GM23338 (cell line): ENCODE measurements at regions not wholly inside any gene's neighbourhood (a gene's known extent, or its start where the extent isn't known, plus 50 kb on each side); places are given as distances from the start of the nearest gene placed in this dataset.

Experiments
- ATAC-seq: fragments of 200-7000 bp; cut with Tn5 transposase; 3 replicates; pipeline ENCODE4 v1.9.1; 2020
- DNase-seq: peaks from one replicate; pipeline ENCODE4 v3.0.0-alpha.2; 2015; ENCODE audit warnings: low spot score
- H2AFZ ChIP-seq: fragments of 200-600 bp; sonication (generic); 2 replicates; pipeline ENCODE4 v1.8.0; 2016; ENCODE audit warnings: antibody characterized with exemption, mild to moderate bottlenecking, moderate library complexity
- H3F3A ChIP-seq: fragments of 200-600 bp; sonication (generic); replicated peaks from 2 replicates; pipeline ENCODE4 v1.8.0; 2017; ENCODE audit warnings: antibody characterized with exemption, mixed run types, low read depth
- H3K27ac ChIP-seq: fragments of 200-600 bp; sonication (generic); 2 replicates; pipeline ENCODE4 v1.6.1; 2016; ENCODE audit warnings: low read depth
- H3K27me3 ChIP-seq: fragments of 200-600 bp; sonication (generic); 2 replicates; pipeline ENCODE4 v1.8.0; 2016; ENCODE audit warnings: mild to moderate bottlenecking, mixed run types, moderate library complexity; ENCODE audit not compliant: insufficient read depth
- H3K36me3 ChIP-seq: fragments of 200-600 bp; sonication (generic); 2 replicates; pipeline ENCODE4 v1.8.0; 2016; ENCODE audit warnings: mild to moderate bottlenecking; ENCODE audit not compliant: insufficient read depth
- H3K4me1 ChIP-seq: fragments of 200-600 bp; sonication (generic); 2 replicates; pipeline ENCODE4 v1.8.0; 2016; ENCODE audit warnings: mild to moderate bottlenecking, moderate library complexity; ENCODE audit not compliant: insufficient read depth
- H3K4me2 ChIP-seq: fragments of 200-600 bp; sonication (generic); 2 replicates; pipeline ENCODE4 v1.7.1; 2017; ENCODE audit warnings: mixed run types
- H3K4me3 ChIP-seq: fragments of 200-600 bp; sonication (generic); 2 replicates; pipeline ENCODE4 v1.6.1; 2016; ENCODE audit warnings: mixed run types
- H3K79me2 ChIP-seq: fragments of 200-600 bp; sonication (generic); replicated peaks from 2 replicates; pipeline ENCODE4 v1.8.0; 2017; ENCODE audit warnings: mild to moderate bottlenecking; ENCODE audit not compliant: insufficient read depth
- H3K9me2 ChIP-seq: fragments of 200-600 bp; sonication (generic); 2 replicates; pipeline ENCODE4 v1.8.0; 2017; ENCODE audit not compliant: insufficient read depth
- H4K20me1 ChIP-seq: fragments of 200-600 bp; sonication (generic); replicated peaks from 2 replicates; pipeline ENCODE4 v1.8.0; 2017; ENCODE audit warnings: mild to moderate bottlenecking; ENCODE audit not compliant: insufficient read depth
- H3K27ac Mint-ChIP-seq: 2 replicates; pipeline ENCODE4 v1.8.0; 2020; ENCODE audit warnings: inconsistent platforms, mild to moderate bottlenecking, moderate library complexity, mixed read lengths
- H3K27me3 Mint-ChIP-seq: 3 replicates; pipeline ENCODE4 v1.8.0; 2022; ENCODE audit warnings: low read depth, mild to moderate bottlenecking, moderate library complexity, mixed read lengths, inconsistent platforms; ENCODE audit not compliant: insufficient read depth, poor library complexity
- H3K36me3 Mint-ChIP-seq: 3 replicates; pipeline ENCODE4 v1.8.0; 2021; ENCODE audit warnings: low read depth, mild to moderate bottlenecking, inconsistent platforms, moderate library complexity, mixed read lengths
- H3K4me1 Mint-ChIP-seq: 3 replicates; pipeline ENCODE4 v1.8.0; 2020; ENCODE audit warnings: mild to moderate bottlenecking, inconsistent platforms, mixed read lengths
- H3K4me3 Mint-ChIP-seq: 3 replicates; pipeline ENCODE4 v1.8.0; 2021; ENCODE audit warnings: moderate library complexity, mild to moderate bottlenecking, inconsistent platforms, mixed read lengths
- H3K9me3 Mint-ChIP-seq: 3 replicates; pipeline ENCODE4 v1.8.0; 2020; ENCODE audit warnings: moderate library complexity, mild to moderate bottlenecking, inconsistent platforms, mixed read lengths
- CREB1 ChIP-seq: fragments of 250-450 bp; sonication (Bioruptor Pico); IDR thresholded peaks from 2 replicates; pipeline ENCODE4 v1.5.0; 2020; ENCODE audit warnings: low read depth, mild to moderate bottlenecking, moderate library complexity
- EZH2 ChIP-seq: fragments of 200-600 bp; sonication (generic); IDR thresholded peaks from one replicate; pipeline ENCODE4 v1.8.0; 2017; ENCODE audit warnings: antibody characterized with exemption, mild to moderate bottlenecking, low read depth; ENCODE audit not compliant: unreplicated experiment
- EZH2phosphoT487 ChIP-seq: fragments of 200-600 bp; sonication (generic); IDR thresholded peaks from one replicate; pipeline ENCODE4 v1.8.1; 2018; ENCODE audit warnings: antibody characterized with exemption; ENCODE audit not compliant: unreplicated experiment
- JUNB ChIP-seq: IDR thresholded peaks from one replicate; pipeline ENCODE4 v1.6.1; 2016; ENCODE audit warnings: antibody characterized with exemption; ENCODE audit not compliant: unreplicated experiment
- NANOG ChIP-seq: IDR thresholded peaks from 2 replicates; pipeline ENCODE4 v1.6.1; 2016; ENCODE audit warnings: antibody characterized with exemption, borderline replicate concordance
- POLR2AphosphoS5 ChIP-seq: IDR thresholded peaks from 2 replicates; pipeline ENCODE4 v1.6.1; 2016; ENCODE audit warnings: antibody characterized with exemption, low read depth
- STAT1 ChIP-seq: IDR thresholded peaks from one replicate; pipeline ENCODE4 v1.6.1; 2016; ENCODE audit warnings: antibody characterized with exemption; ENCODE audit not compliant: unreplicated experiment
- ZNF114 ChIP-seq: fragments of 250-450 bp; sonication (Bioruptor Pico); IDR thresholded peaks from 2 replicates; pipeline ENCODE4 v1.5.0; 2020; ENCODE audit warnings: mild to moderate bottlenecking, moderate library complexity
- ZNF331 ChIP-seq: fragments of 250-450 bp; sonication (Bioruptor Pico); IDR thresholded peaks from 2 replicates; pipeline ENCODE4 v1.5.0; 2020; ENCODE audit warnings: low read depth, mild to moderate bottlenecking, moderate library complexity
- TF ChIP-seq, protein P1 (sequence below), 2 experiments: fragments of 200-600 bp in 1 of 2; sonication (generic) in 1 of 2; conservative IDR thresholded peaks; 2 replicates each; pipeline versions ENCODE4 v1.5.1 to v1.6.1; 2016 to 2017; ENCODE audit warnings: antibody characterized with exemption in 2 of 2, low read depth in 2 of 2, mild to moderate bottlenecking in 2 of 2, moderate library complexity in 1 of 2
- TF ChIP-seq, protein P2 (sequence below): IDR thresholded peaks from one replicate; pipeline ENCODE4 v1.6.1; 2018; ENCODE audit warnings: antibody characterized with exemption; ENCODE audit not compliant: unreplicated experiment
- TF ChIP-seq, protein P3 (sequence below): IDR thresholded peaks from 2 replicates; pipeline ENCODE4 v1.6.1; 2016; ENCODE audit warnings: antibody characterized with exemption
- TF ChIP-seq, protein P4 (sequence below): fragments of 250-450 bp; sonication (Bioruptor Pico); IDR thresholded peaks from 2 replicates; pipeline ENCODE4 v1.5.0; 2020; ENCODE audit warnings: mild to moderate bottlenecking, moderate library complexity

DNA sequence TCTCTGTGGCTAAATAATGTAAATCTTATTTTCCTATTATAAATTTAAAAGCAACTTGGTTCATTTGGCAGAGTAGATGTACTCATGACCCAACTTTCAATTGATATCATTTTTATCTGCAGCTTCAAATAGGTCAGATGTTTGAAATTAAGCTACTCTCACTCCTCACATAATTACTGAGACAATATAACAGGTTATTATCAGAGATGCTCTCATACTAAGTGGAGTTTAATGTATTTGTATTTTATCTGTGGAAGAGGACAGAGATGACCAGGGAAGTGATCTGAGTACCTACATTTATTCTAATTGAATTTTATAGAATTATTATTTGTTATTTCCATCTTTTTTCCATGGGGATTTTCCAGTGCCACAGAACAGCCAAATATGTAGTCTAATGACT, 177.4 kb upstream of the PRLR start:
- no peaks in the 10 kb centered on the region for H3K36me3 Mint-ChIP-seq
- TF ChIP-seq POLR2AphosphoS5 (no peak), CREB1 (CRISPR knock-in tag) (no peak), NANOG (no peak), JUNB (no peak), ZNF114 (CRISPR knock-in tag) (no peak), EZH2 (no peak), STAT1 (no peak), ZNF331 (no peak), EZH2phosphoT487 (no peak)
- TF ChIP-seq, protein P1, sequence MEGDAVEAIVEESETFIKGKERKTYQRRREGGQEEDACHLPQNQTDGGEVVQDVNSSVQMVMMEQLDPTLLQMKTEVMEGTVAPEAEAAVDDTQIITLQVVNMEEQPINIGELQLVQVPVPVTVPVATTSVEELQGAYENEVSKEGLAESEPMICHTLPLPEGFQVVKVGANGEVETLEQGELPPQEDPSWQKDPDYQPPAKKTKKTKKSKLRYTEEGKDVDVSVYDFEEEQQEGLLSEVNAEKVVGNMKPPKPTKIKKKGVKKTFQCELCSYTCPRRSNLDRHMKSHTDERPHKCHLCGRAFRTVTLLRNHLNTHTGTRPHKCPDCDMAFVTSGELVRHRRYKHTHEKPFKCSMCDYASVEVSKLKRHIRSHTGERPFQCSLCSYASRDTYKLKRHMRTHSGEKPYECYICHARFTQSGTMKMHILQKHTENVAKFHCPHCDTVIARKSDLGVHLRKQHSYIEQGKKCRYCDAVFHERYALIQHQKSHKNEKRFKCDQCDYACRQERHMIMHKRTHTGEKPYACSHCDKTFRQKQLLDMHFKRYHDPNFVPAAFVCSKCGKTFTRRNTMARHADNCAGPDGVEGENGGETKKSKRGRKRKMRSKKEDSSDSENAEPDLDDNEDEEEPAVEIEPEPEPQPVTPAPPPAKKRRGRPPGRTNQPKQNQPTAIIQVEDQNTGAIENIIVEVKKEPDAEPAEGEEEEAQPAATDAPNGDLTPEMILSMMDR (conservative IDR thresholded peaks at IDR 0.05; ENCODE audit: low read depth in 2 of 2): no peak
- TF ChIP-seq, protein P2, sequence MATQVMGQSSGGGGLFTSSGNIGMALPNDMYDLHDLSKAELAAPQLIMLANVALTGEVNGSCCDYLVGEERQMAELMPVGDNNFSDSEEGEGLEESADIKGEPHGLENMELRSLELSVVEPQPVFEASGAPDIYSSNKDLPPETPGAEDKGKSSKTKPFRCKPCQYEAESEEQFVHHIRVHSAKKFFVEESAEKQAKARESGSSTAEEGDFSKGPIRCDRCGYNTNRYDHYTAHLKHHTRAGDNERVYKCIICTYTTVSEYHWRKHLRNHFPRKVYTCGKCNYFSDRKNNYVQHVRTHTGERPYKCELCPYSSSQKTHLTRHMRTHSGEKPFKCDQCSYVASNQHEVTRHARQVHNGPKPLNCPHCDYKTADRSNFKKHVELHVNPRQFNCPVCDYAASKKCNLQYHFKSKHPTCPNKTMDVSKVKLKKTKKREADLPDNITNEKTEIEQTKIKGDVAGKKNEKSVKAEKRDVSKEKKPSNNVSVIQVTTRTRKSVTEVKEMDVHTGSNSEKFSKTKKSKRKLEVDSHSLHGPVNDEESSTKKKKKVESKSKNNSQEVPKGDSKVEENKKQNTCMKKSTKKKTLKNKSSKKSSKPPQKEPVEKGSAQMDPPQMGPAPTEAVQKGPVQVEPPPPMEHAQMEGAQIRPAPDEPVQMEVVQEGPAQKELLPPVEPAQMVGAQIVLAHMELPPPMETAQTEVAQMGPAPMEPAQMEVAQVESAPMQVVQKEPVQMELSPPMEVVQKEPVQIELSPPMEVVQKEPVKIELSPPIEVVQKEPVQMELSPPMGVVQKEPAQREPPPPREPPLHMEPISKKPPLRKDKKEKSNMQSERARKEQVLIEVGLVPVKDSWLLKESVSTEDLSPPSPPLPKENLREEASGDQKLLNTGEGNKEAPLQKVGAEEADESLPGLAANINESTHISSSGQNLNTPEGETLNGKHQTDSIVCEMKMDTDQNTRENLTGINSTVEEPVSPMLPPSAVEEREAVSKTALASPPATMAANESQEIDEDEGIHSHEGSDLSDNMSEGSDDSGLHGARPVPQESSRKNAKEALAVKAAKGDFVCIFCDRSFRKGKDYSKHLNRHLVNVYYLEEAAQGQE: no peak
- TF ChIP-seq, protein P3, sequence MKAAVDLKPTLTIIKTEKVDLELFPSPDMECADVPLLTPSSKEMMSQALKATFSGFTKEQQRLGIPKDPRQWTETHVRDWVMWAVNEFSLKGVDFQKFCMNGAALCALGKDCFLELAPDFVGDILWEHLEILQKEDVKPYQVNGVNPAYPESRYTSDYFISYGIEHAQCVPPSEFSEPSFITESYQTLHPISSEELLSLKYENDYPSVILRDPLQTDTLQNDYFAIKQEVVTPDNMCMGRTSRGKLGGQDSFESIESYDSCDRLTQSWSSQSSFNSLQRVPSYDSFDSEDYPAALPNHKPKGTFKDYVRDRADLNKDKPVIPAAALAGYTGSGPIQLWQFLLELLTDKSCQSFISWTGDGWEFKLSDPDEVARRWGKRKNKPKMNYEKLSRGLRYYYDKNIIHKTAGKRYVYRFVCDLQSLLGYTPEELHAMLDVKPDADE: no peak
- TF ChIP-seq, protein P4, sequence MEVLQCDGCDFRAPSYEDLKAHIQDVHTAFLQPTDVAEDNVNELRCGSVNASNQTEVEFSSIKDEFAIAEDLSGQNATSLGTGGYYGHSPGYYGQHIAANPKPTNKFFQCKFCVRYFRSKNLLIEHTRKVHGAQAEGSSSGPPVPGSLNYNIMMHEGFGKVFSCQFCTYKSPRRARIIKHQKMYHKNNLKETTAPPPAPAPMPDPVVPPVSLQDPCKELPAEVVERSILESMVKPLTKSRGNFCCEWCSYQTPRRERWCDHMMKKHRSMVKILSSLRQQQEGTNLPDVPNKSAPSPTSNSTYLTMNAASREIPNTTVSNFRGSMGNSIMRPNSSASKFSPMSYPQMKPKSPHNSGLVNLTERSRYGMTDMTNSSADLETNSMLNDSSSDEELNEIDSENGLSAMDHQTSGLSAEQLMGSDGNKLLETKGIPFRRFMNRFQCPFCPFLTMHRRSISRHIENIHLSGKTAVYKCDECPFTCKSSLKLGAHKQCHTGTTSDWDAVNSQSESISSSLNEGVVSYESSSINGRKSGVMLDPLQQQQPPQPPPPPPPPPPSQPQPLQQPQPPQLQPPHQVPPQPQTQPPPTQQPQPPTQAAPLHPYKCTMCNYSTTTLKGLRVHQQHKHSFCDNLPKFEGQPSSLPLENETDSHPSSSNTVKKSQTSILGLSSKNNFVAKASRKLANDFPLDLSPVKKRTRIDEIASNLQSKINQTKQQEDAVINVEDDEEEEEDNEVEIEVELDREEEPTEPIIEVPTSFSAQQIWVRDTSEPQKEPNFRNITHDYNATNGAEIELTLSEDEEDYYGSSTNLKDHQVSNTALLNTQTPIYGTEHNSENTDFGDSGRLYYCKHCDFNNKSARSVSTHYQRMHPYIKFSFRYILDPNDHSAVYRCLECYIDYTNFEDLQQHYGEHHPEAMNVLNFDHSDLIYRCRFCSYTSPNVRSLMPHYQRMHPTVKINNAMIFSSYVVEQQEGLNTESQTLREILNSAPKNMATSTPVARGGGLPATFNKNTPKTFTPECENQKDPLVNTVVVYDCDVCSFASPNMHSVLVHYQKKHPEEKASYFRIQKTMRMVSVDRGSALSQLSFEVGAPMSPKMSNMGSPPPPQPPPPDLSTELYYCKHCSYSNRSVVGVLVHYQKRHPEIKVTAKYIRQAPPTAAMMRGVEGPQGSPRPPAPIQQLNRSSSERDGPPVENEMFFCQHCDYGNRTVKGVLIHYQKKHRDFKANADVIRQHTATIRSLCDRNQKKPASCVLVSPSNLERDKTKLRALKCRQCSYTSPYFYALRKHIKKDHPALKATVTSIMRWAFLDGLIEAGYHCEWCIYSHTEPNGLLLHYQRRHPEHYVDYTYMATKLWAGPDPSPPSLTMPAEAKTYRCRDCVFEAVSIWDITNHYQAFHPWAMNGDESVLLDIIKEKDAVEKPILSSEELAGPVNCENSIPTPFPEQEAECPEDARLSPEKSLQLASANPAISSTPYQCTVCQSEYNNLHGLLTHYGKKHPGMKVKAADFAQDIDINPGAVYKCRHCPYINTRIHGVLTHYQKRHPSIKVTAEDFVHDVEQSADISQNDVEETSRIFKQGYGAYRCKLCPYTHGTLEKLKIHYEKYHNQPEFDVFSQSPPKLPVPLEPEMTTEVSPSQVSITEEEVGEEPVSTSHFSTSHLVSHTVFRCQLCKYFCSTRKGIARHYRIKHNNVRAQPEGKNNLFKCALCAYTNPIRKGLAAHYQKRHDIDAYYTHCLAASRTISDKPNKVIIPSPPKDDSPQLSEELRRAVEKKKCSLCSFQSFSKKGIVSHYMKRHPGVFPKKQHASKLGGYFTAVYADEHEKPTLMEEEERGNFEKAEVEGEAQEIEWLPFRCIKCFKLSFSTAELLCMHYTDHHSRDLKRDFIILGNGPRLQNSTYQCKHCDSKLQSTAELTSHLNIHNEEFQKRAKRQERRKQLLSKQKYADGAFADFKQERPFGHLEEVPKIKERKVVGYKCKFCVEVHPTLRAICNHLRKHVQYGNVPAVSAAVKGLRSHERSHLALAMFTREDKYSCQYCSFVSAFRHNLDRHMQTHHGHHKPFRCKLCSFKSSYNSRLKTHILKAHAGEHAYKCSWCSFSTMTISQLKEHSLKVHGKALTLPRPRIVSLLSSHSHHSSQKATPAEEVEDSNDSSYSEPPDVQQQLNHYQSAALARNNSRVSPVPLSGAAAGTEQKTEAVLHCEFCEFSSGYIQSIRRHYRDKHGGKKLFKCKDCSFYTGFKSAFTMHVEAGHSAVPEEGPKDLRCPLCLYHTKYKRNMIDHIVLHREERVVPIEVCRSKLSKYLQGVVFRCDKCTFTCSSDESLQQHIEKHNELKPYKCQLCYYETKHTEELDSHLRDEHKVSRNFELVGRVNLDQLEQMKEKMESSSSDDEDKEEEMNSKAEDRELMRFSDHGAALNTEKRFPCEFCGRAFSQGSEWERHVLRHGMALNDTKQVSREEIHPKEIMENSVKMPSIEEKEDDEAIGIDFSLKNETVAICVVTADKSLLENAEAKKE (CRISPR knock-in tag): no peak

More for the DNA sequence above, 177.4 kb upstream of the PRLR start:
- no peaks in the 10 kb centered on the region; the same call in 2 of the 3 replicates for H3K9me3 Mint-ChIP-seq
- no peak overlapping the region for H2AFZ ChIP-seq
- H3K27me3 Mint-ChIP-seq: no peaks in the 10 kb centered on the region
- no peaks in the 10 kb centered on the region for H4K20me1 ChIP-seq
- H3K4me3 Mint-ChIP-seq: no peak overlapping the region
- peaks cover 4% of the 10 kb centered on the region; the same call in 1 of the 2 replicates for H3K9me2 ChIP-seq
- no peaks in the 10 kb centered on the region for H3F3A ChIP-seq
- no peak overlapping the region for H3K27ac Mint-ChIP-seq
- no peaks in the 10 kb centered on the region for H3K36me3 ChIP-seq
- no peak overlapping the region for H3K4me2 ChIP-seq
- no peak overlapping the region for H3K4me3 ChIP-seq
- ATAC-seq (no peak), DNase-seq (no peak)
- H3K27me3 ChIP-seq: no peaks in the 10 kb centered on the region
- no peaks in the 10 kb centered on the region for H3K79me2 ChIP-seq
- H3K4me1 Mint-ChIP-seq: no peaks in the 10 kb centered on the region
- H3K27ac ChIP-seq: no peak overlapping the region
- H3K4me1 ChIP-seq: no peaks in the 10 kb centered on the region
